ENCODE measurements at regions not wholly inside any gene's neighbourhood (a gene's known extent, or its start where the extent isn't known, plus 50 kb on each side); places are given as distances from the start of the nearest gene placed in this dataset.

GRCh38 chr12:111030800-111031199 lies 110.4 kb upstream of the MYL2 start:
- TF ChIP-seq, protein P1, sequence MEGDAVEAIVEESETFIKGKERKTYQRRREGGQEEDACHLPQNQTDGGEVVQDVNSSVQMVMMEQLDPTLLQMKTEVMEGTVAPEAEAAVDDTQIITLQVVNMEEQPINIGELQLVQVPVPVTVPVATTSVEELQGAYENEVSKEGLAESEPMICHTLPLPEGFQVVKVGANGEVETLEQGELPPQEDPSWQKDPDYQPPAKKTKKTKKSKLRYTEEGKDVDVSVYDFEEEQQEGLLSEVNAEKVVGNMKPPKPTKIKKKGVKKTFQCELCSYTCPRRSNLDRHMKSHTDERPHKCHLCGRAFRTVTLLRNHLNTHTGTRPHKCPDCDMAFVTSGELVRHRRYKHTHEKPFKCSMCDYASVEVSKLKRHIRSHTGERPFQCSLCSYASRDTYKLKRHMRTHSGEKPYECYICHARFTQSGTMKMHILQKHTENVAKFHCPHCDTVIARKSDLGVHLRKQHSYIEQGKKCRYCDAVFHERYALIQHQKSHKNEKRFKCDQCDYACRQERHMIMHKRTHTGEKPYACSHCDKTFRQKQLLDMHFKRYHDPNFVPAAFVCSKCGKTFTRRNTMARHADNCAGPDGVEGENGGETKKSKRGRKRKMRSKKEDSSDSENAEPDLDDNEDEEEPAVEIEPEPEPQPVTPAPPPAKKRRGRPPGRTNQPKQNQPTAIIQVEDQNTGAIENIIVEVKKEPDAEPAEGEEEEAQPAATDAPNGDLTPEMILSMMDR (IDR thresholded peaks at IDR 0.05): no peak
- no peak for TF ChIP-seq POLR2A (IDR thresholded peaks at IDR 0.05)
- TF ChIP-seq EP300 (IDR thresholded peaks at IDR 0.05): no peak

All from ovary (tissue), 3 donors.